AG04449 (cell line): ENCODE measurements at regions not wholly inside any gene's neighbourhood (a gene's known extent, or its start where the extent isn't known, plus 50 kb on each side); places are given as distances from the start of the nearest gene placed in this dataset.

Experiments
- CTCF ChIA-PET: fragments of 350-600 bp; formaldehyde crosslinking; extraction: SDS; loops from one replicate; lab custom pipeline; 2021; ENCODE audit warnings: antibody characterized with exemption; lab: Yijun Ruan, JAX
- POLR2A ChIA-PET: fragments of 400-600, 350-600 bp; formaldehyde crosslinking; extraction: SDS; loops from one replicate; lab custom pipeline; 2020; ENCODE audit warnings: antibody characterized with exemption, inconsistent platforms; lab: Yijun Ruan, JAX
- DNase-seq: peaks from one replicate; pipeline ENCODE4 v3.0.0-alpha.2; 2010; ENCODE audit warnings: low read depth, low spot score
- H3K4me3 ChIP-seq: 2 replicates; pipeline ENCODE4 v1.5.1; 2011; ENCODE audit warnings: low read depth, mild to moderate bottlenecking, control low read depth, low read length
- TF ChIP-seq, protein P1 (sequence below): IDR thresholded peaks from one replicate; pipeline ENCODE4 v1.5.1; 2011; ENCODE audit warnings: mild to moderate bottlenecking, moderate library complexity, low read length, control low read depth, inconsistent platforms; ENCODE audit not compliant: insufficient read depth; ENCODE audit errors: missing control alignments

GRCh38 chr9:31820426-31820825 lies 564.0 kb upstream of the ACO1 start:
- ChIA-PET POLR2A (no interaction called here), CTCF (no interaction called here)
- no peak overlapping the region for H3K4me3 ChIP-seq
- TF ChIP-seq, protein P1, sequence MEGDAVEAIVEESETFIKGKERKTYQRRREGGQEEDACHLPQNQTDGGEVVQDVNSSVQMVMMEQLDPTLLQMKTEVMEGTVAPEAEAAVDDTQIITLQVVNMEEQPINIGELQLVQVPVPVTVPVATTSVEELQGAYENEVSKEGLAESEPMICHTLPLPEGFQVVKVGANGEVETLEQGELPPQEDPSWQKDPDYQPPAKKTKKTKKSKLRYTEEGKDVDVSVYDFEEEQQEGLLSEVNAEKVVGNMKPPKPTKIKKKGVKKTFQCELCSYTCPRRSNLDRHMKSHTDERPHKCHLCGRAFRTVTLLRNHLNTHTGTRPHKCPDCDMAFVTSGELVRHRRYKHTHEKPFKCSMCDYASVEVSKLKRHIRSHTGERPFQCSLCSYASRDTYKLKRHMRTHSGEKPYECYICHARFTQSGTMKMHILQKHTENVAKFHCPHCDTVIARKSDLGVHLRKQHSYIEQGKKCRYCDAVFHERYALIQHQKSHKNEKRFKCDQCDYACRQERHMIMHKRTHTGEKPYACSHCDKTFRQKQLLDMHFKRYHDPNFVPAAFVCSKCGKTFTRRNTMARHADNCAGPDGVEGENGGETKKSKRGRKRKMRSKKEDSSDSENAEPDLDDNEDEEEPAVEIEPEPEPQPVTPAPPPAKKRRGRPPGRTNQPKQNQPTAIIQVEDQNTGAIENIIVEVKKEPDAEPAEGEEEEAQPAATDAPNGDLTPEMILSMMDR, result no peak
- DNase-seq, result no peak

GRCh38 chr9:31821583-31821982 lies 562.9 kb upstream of the ACO1 start:
- ChIA-PET POLR2A (no interaction called here), CTCF (no interaction called here)
- TF ChIP-seq, protein P1, result no peak
- no peak overlapping the region for H3K4me3 ChIP-seq
- no peak for DNase-seq

DNA sequence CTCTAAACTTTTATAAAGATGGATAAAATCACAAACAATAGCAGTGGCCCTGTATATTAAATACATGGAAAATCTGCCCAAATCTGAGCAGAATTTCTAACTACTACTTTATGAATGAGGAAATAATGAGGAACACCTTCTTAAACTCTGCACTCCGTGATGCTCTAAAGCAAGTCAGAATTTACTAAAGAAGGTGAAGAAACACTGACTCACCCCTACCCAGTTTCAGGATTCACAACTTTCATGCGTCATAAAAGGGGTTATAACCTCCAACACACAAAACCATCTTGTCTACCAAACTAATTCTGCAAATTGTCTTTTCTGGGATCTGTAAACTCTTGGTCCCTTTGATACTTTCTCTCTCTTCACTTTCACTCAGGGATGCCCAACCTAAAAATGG lies 561.1 kb upstream of the ACO1 start:
- no peak for DNase-seq
- ChIA-PET POLR2A (no interaction called here), CTCF (no interaction called here)
- H3K4me3 ChIP-seq, result no peak overlapping the region
- TF ChIP-seq, protein P1, result no peak

DNA sequence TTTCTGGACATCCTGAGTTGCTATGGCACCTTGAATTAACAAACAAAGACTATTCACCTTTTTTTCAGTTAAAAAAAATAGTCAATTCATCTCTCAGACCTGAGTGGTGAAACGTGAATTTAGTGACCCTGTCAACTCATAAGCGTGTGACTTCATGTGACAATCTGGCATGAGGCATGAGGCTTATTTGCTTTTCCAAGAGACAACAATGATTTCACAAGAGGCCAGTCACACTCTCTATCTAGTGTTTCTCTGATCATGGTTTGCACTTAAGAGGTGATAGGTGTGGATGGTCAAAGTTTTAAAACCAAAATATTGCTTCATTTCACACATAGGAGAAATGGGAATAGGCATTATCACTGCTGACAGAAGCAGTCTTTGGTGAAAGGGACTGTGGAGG lies 559.6 kb upstream of the ACO1 start:
- CTCF ChIA-PET, result no interaction called here
- POLR2A ChIA-PET, result no interaction called here
- no peak overlapping the region for H3K4me3 ChIP-seq
- TF ChIP-seq, protein P1, result no peak
- no peak for DNase-seq

DNA sequence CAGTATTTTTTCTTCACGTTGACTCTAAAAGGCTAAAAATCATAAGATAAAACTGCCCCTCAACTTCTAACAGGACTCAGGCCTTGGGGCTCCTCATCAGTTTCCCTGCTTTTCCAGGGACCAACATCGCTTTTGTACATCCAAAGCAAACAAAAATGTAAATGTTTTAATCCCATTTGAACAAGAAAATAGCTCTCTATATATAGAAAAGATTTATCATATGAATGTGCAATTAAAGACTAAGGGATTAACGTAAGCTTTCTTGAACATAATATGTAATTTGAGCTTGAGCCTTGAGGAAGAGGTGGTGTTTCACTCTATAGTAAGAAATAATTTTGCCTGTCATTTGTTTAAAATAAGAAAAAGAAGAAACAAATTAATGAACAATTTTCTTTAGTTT lies 547.2 kb upstream of the ACO1 start:
- no peak for DNase-seq
- TF ChIP-seq, protein P1, result no peak
- H3K4me3 ChIP-seq, result no peak overlapping the region
- ChIA-PET POLR2A (no interaction called here), CTCF (no interaction called here)

GRCh38 chr9:31839273-31839672 lies 545.2 kb upstream of the ACO1 start:
- H3K4me3 ChIP-seq, result no peak overlapping the region
- TF ChIP-seq, protein P1, result no peak
- DNase-seq, result no peak
- ChIA-PET CTCF (no interaction called here), POLR2A (no interaction called here)
